ENCODE measurements at regions not wholly inside any gene's neighbourhood (a gene's known extent, or its start where the extent isn't known, plus 50 kb on each side); places are given as distances from the start of the nearest gene placed in this dataset.

DNA sequence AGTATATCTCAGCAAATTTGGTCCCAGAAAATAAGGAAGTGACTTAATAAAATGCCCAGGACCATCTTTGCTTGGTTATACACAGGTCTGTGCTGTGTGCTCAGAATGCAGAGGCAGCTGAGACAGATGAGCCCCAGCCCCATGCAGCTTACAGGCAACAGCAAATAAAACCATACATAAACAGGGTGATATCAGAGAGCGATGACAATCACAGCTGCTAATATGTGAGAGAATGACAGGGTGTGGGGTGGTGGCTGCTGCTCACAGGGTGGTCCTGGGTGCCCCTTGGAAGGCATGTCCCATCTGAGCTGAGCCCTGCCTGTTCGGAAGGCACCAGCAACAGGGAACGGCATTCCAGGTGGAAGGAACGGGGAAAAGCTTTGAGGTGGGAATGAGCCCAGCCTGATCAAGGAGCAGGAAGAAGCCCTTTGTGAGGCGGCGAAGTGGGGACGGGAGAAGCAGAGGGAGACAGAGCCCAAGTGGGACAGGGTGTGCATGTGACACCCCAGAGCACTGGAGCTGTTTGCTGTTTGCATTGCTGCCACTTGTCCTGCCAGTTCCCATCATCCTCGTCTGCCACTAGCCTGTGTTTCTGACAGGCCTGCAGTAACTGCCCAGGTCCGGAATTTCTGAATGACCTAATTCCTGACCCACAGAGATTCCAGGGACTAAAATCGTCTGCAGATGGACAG lies 150.5 kb downstream of the KATNIP start:
- Histone ChIP-seq H3K9ac (ENCODE audit: insufficient read depth in 1 of 2, low read depth in 2 of 2, low read length in 2 of 2) (peak overlapping the region in 1 of 2 experiments; percentile 71; a peak in 2 of 4 replicates), H3K36me3 (ENCODE audit: control insufficient read depth, insufficient read depth, low read length) (no peaks in the 10 kb centered on the region), H3K9me1 (ENCODE audit: control insufficient read depth, insufficient read depth, low read length) (no peaks in the 10 kb centered on the region), H3K9me3 (replicated peaks; ENCODE audit: control insufficient read depth, insufficient read depth, low read depth, low read length) (no peaks in the 10 kb centered on the region), H3K4me2 (ENCODE audit: insufficient read depth, low read length) (no peak overlapping the region), H3K27me3 (ENCODE audit: control insufficient read depth in 2 of 2, insufficient read depth in 2 of 2, low read length in 2 of 2) (no peaks in the 10 kb centered on the region), H2AFZ (ENCODE audit: low read depth, low read length) (no peak overlapping the region), H3K4me1 (replicated peaks in 1 of 2; ENCODE audit: control insufficient read depth in 2 of 2, insufficient read depth in 2 of 2, low read length in 2 of 2) (no peaks in the 10 kb centered on the region; a peak in 1 of 5 replicates), H3K79me2 (ENCODE audit: control insufficient read depth, insufficient read depth, low read length) (no peaks in the 10 kb centered on the region), H3K27ac (ENCODE audit: extremely low read depth, low read depth, low read length) (no peak overlapping the region), H3K4me3 (no peak overlapping the region), H4K20me1 (replicated peaks; ENCODE audit: control insufficient read depth, insufficient read depth, low read length) (no peaks in the 10 kb centered on the region)
- in situ Hi-C loops (cut with MboI), result no loop called here
- DNase-seq (ENCODE audit: extremely low read depth in 1 of 4, low spot score in 3 of 4), result no peak
- POLR2A ChIA-PET, result interaction anchor here (0.6 kb wide), 1 partner anchor 91 kb away, joined by 3 read pairs; no protein-coding TSS in a partner anchor
- intact Hi-C loops (cut with micrococcal nuclease), result no loop called here
- TF ChIP-seq ZNF316 (IDR thresholded peaks at IDR 0.05) (peak; percentile 17; the same call in 1 of the 2 replicates), EWSR1 (IDR thresholded peaks at IDR 0.05; ENCODE audit: borderline replicate concordance, low read depth, partially characterized antibody) (no peak)
- TF ChIP-seq, protein P1, sequence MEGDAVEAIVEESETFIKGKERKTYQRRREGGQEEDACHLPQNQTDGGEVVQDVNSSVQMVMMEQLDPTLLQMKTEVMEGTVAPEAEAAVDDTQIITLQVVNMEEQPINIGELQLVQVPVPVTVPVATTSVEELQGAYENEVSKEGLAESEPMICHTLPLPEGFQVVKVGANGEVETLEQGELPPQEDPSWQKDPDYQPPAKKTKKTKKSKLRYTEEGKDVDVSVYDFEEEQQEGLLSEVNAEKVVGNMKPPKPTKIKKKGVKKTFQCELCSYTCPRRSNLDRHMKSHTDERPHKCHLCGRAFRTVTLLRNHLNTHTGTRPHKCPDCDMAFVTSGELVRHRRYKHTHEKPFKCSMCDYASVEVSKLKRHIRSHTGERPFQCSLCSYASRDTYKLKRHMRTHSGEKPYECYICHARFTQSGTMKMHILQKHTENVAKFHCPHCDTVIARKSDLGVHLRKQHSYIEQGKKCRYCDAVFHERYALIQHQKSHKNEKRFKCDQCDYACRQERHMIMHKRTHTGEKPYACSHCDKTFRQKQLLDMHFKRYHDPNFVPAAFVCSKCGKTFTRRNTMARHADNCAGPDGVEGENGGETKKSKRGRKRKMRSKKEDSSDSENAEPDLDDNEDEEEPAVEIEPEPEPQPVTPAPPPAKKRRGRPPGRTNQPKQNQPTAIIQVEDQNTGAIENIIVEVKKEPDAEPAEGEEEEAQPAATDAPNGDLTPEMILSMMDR (IDR thresholded peaks at IDR 0.05 in 2 of 3, conservative IDR thresholded peaks at IDR 0.05 in 1 of 3; ENCODE audit: insufficient read depth in 2 of 3, low read depth in 1 of 3, low read length in 3 of 3), result no peak
- WGBS (ENCODE audit: insufficient coverage, low coverage, missing lambda C conversion rate), result 63% methylated on average over 10 of the region's 10 CpGs
- CTCF ChIA-PET (ENCODE audit: low intra/inter-chr PET ratio), result no interaction called here
- no peak for FAIRE-seq
- no TSS peak for BruUV-seq (replicated peaks)
- no peak for ATAC-seq
